ENCODE measurements at regions not wholly inside any gene's neighbourhood (a gene's known extent, or its start where the extent isn't known, plus 50 kb on each side); places are given as distances from the start of the nearest gene placed in this dataset.

GRCh38 chr3:181660337-181660736, 51.4 kb upstream of the SOX2 start:
- H3K27me3 ChIP-seq = no peaks in the 10 kb centered on the region
- intact Hi-C loops (cut with DNase I; ENCODE audit: low total_unique reads) = no loop called here
- no peak overlapping the region for H3K27ac ChIP-seq
- TF ChIP-seq, protein P1, sequence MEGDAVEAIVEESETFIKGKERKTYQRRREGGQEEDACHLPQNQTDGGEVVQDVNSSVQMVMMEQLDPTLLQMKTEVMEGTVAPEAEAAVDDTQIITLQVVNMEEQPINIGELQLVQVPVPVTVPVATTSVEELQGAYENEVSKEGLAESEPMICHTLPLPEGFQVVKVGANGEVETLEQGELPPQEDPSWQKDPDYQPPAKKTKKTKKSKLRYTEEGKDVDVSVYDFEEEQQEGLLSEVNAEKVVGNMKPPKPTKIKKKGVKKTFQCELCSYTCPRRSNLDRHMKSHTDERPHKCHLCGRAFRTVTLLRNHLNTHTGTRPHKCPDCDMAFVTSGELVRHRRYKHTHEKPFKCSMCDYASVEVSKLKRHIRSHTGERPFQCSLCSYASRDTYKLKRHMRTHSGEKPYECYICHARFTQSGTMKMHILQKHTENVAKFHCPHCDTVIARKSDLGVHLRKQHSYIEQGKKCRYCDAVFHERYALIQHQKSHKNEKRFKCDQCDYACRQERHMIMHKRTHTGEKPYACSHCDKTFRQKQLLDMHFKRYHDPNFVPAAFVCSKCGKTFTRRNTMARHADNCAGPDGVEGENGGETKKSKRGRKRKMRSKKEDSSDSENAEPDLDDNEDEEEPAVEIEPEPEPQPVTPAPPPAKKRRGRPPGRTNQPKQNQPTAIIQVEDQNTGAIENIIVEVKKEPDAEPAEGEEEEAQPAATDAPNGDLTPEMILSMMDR (IDR thresholded peaks at IDR 0.05) = no peak
- TF ChIP-seq POLR2AphosphoS5 (IDR thresholded peaks at IDR 0.05) (no peak), POLR2A (IDR thresholded peaks at IDR 0.05) (no peak)
- no peak overlapping the region for H3K4me3 ChIP-seq
- no peak for DNase-seq (ENCODE audit: low spot score in 2 of 2)
- no peaks in the 10 kb centered on the region for H3K9me3 ChIP-seq
- no peaks in the 10 kb centered on the region for H3K4me1 ChIP-seq
- no peaks in the 10 kb centered on the region for H3K36me3 ChIP-seq

DNA sequence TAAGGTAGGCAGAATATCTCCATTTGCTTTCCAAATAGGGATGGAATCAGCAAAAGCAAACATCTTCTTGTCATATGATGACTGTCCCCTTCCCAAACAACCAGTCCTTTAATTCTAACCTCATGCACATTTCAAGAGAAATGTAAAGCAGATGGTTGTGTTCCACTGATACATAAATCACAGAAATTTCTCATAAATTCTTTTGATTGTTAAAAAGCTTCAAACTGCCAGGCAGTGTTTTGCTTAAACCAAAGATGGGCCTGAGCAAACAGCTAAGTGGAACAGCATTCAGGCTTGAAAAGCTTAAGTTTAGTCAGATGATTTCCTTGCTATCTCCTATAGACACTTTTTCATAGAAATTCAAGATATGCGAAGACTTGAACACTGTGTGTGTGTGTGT, 74.3 kb upstream of the SOX2 start:
- H3K4me1 ChIP-seq = no peaks in the 10 kb centered on the region
- H3K36me3 ChIP-seq = no peaks in the 10 kb centered on the region
- H3K27ac ChIP-seq = no peak overlapping the region
- no peak for TF ChIP-seq POLR2AphosphoS5 (IDR thresholded peaks at IDR 0.05)
- TF ChIP-seq POLR2A (IDR thresholded peaks at IDR 0.05) = no peak
- TF ChIP-seq, protein P1 (IDR thresholded peaks at IDR 0.05) = no peak
- no peak for DNase-seq (ENCODE audit: low spot score in 2 of 2)
- no peaks in the 10 kb centered on the region for H3K9me3 ChIP-seq
- no peaks in the 10 kb centered on the region for H3K27me3 ChIP-seq
- H3K4me3 ChIP-seq = no peak overlapping the region
- intact Hi-C loops (cut with DNase I; ENCODE audit: low total_unique reads) = no loop called here

- DNase-seq (ENCODE audit: low spot score in 2 of 2) = no peak
- no peaks in the 10 kb centered on the region for H3K9me3 ChIP-seq
- H3K4me1 ChIP-seq = no peaks in the 10 kb centered on the region
- H3K27me3 ChIP-seq = no peaks in the 10 kb centered on the region
- no peak overlapping the region for H3K27ac ChIP-seq
- TF ChIP-seq POLR2AphosphoS5 (IDR thresholded peaks at IDR 0.05) = no peak
- TF ChIP-seq POLR2A (IDR thresholded peaks at IDR 0.05) = no peak
- no peak overlapping the region for H3K4me3 ChIP-seq
- H3K36me3 ChIP-seq = no peaks in the 10 kb centered on the region
- intact Hi-C loops (cut with DNase I; ENCODE audit: low total_unique reads) = no loop called here
These were observed 74.7 kb upstream of the SOX2 start for GRCh38 chr3:181637056-181637455.

- TF ChIP-seq, protein P1 (IDR thresholded peaks at IDR 0.05) = no peak
- TF ChIP-seq POLR2A (IDR thresholded peaks at IDR 0.05) (no peak), POLR2AphosphoS5 (IDR thresholded peaks at IDR 0.05) (no peak)
- Histone ChIP-seq H3K27ac (no peak overlapping the region), H3K4me3 (no peak overlapping the region), H3K27me3 (no peaks in the 10 kb centered on the region), H3K9me3 (no peaks in the 10 kb centered on the region), H3K4me1 (no peaks in the 10 kb centered on the region), H3K36me3 (no peaks in the 10 kb centered on the region)
- intact Hi-C loops (cut with DNase I; ENCODE audit: low total_unique reads) = no loop called here
- no peak for DNase-seq (ENCODE audit: low spot score in 2 of 2)
These were observed 76.6 kb upstream of the SOX2 start for GRCh38 chr3:181635141-181635540.

DNA sequence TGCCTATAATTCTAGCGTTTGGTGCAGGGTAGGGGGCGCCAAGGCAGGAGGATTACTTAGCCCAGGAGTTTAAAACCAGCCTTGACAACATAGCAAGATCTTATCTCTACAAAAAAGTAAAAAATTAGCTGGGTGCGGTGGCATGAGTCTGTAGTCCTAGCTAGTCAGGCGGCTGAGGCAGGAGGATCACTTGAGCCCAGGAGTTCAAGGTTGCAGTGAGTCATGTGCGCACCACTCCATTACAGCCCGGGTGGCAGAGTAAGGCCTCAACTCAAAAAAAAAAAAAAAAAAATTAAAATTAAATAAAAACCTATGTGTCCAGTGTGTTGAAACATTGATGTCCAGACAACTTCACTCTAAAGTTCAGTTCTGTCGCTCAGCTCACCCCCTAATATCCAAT, 78.2 kb upstream of the SOX2 start:
- H3K36me3 ChIP-seq = no peaks in the 10 kb centered on the region
- H3K27me3 ChIP-seq = no peaks in the 10 kb centered on the region
- no peak for TF ChIP-seq POLR2AphosphoS5 (IDR thresholded peaks at IDR 0.05)
- no peak for TF ChIP-seq POLR2A (IDR thresholded peaks at IDR 0.05)
- TF ChIP-seq, protein P1 (IDR thresholded peaks at IDR 0.05) = no peak
- no peak overlapping the region for H3K27ac ChIP-seq
- no peak overlapping the region for H3K4me3 ChIP-seq
- H3K4me1 ChIP-seq = no peaks in the 10 kb centered on the region
- DNase-seq (ENCODE audit: low spot score in 2 of 2) = no peak
- no peaks in the 10 kb centered on the region for H3K9me3 ChIP-seq
- intact Hi-C loops (cut with DNase I; ENCODE audit: low total_unique reads) = no loop called here

DNA sequence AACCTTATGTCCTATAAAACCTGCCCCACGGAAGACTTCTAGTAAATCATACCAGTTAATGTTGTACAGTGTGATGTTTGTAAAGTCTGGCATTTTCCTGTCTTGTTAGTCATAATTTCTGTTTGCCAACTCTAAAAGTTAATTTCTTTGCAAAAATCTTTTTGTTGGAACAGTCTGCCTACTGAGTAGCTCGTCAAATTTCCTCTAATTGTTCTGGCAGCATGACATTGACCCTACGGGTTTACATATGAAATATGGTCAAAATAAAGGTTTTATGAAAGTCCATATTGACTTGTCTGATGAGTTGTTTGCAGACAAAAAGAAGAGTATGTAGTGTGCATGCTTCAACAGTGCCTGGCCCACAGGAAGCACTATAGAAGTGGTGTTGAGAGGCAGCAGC, 79.8 kb upstream of the SOX2 start:
- Histone ChIP-seq H3K27ac (no peak overlapping the region), H3K9me3 (no peaks in the 10 kb centered on the region), H3K36me3 (no peaks in the 10 kb centered on the region), H3K4me1 (no peaks in the 10 kb centered on the region), H3K4me3 (no peak overlapping the region), H3K27me3 (no peaks in the 10 kb centered on the region)
- intact Hi-C loops (cut with DNase I; ENCODE audit: low total_unique reads) = no loop called here
- DNase-seq (ENCODE audit: low spot score in 2 of 2) = no peak
- TF ChIP-seq, protein P1 (IDR thresholded peaks at IDR 0.05) = no peak
- TF ChIP-seq POLR2AphosphoS5 (IDR thresholded peaks at IDR 0.05) (no peak), POLR2A (IDR thresholded peaks at IDR 0.05) (no peak)
